ENCODE measurements at regions not wholly inside any gene's neighbourhood (a gene's known extent, or its start where the extent isn't known, plus 50 kb on each side); places are given as distances from the start of the nearest gene placed in this dataset.

DNA sequence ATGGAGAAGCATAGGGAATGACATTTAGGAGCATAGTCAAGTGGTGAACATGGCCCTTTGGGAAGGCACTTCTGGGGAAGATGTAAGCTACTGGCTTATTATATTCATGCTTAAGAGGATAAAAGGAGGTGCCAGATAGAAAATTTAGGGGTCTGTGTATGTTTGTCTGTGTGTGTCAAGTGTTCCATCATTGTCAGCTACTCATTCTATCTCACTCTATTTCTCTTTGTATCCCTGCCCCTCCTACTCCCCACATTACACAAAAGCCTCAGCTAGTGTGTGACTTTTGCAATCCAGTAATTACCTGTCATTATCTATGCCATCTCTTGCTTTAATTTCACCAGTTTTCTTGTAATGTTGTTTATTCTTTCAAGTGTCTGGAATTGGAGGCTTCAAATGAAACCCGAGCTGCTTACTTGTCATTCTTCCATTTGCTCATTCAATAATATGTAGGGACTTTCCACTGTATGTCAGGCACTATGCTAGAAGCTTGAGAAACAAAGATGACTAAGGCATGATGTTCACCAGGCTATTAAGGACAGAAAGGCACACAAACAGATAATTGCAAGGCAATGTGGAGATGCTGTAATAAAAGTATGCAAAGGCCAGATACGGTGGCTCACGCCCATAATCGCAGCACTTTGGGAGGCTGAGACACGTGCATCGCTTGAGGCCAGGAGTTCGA, 229.8 kb upstream of the TEX13C start:
- H3K9me3 ChIP-seq (ENCODE audit: severe bottlenecking) = no peaks in the 10 kb centered on the region
- no peaks in the 10 kb centered on the region for H3K27me3 ChIP-seq (ENCODE audit: insufficient read depth, poor library complexity, severe bottlenecking)
- no peak for TF ChIP-seq CTCF (IDR thresholded peaks at IDR 0.05; ENCODE audit: poor library complexity, severe bottlenecking)
- H3K36me3 ChIP-seq (ENCODE audit: low read depth) = no peaks in the 10 kb centered on the region
- no peak for ATAC-seq (ENCODE audit: low read depth)
- no peak for DNase-seq (ENCODE audit: low spot score)
- no peaks in the 10 kb centered on the region for H3K4me1 ChIP-seq (ENCODE audit: insufficient read depth, poor library complexity, severe bottlenecking)
- no peak overlapping the region for H3K4me3 ChIP-seq (ENCODE audit: severe bottlenecking)
- no peak overlapping the region for H3K27ac ChIP-seq (ENCODE audit: poor library complexity, severe bottlenecking)

DNA sequence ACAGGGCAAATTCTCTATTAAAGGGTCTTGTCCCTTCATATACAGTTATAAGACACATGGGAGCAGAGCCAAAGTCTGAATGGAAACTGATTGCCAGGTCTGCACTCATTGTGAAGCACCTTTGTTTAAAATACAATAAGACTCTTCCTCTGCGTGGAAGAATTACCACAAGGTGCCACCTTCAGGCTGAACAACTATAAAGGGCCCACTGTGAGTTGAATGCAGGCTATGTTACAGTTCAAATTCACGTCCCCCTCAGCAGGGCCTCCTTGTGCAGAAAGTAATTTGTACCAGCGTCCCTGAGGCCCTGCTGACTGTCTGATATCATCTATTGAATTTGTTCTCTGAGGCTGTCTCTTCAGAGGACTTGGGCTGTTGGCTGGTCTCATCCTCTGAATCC, 225.8 kb upstream of the TEX13C start:
- Histone ChIP-seq H3K36me3 (ENCODE audit: low read depth) (no peaks in the 10 kb centered on the region), H3K27me3 (ENCODE audit: insufficient read depth, poor library complexity, severe bottlenecking) (no peaks in the 10 kb centered on the region), H3K4me3 (ENCODE audit: severe bottlenecking) (no peak overlapping the region), H3K9me3 (ENCODE audit: severe bottlenecking) (no peaks in the 10 kb centered on the region), H3K27ac (ENCODE audit: poor library complexity, severe bottlenecking) (no peak overlapping the region), H3K4me1 (ENCODE audit: insufficient read depth, poor library complexity, severe bottlenecking) (no peaks in the 10 kb centered on the region)
- DNase-seq (ENCODE audit: low spot score) (no peak), ATAC-seq (ENCODE audit: low read depth) (no peak)
- TF ChIP-seq CTCF (IDR thresholded peaks at IDR 0.05; ENCODE audit: poor library complexity, severe bottlenecking) = no peak

DNA sequence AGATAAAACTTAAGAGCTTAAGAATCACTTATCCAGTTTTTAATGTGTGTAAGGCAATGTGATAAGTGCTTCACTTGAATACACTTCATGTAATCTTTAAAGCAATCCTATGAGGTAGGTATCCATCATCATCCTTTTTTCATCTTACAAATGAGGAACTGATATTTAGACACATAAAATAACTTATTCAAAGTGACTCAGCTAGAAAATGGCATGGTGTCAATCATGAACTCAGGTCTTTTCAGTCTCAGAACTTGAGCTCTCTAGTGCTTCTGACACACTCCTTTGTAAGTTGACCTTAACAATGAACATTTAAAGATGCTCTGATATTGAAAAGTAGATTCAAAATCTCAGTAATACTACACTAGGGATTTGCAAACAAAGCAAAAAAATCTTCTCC, 224.8 kb upstream of the TEX13C start:
- ATAC-seq (ENCODE audit: low read depth) (no peak), DNase-seq (ENCODE audit: low spot score) (no peak)
- Histone ChIP-seq H3K27ac (ENCODE audit: poor library complexity, severe bottlenecking) (no peak overlapping the region), H3K36me3 (ENCODE audit: low read depth) (no peaks in the 10 kb centered on the region), H3K9me3 (ENCODE audit: severe bottlenecking) (no peaks in the 10 kb centered on the region), H3K27me3 (ENCODE audit: insufficient read depth, poor library complexity, severe bottlenecking) (no peaks in the 10 kb centered on the region), H3K4me1 (ENCODE audit: insufficient read depth, poor library complexity, severe bottlenecking) (no peaks in the 10 kb centered on the region), H3K4me3 (ENCODE audit: severe bottlenecking) (no peak overlapping the region)
- TF ChIP-seq CTCF (IDR thresholded peaks at IDR 0.05; ENCODE audit: poor library complexity, severe bottlenecking) = no peak

DNA sequence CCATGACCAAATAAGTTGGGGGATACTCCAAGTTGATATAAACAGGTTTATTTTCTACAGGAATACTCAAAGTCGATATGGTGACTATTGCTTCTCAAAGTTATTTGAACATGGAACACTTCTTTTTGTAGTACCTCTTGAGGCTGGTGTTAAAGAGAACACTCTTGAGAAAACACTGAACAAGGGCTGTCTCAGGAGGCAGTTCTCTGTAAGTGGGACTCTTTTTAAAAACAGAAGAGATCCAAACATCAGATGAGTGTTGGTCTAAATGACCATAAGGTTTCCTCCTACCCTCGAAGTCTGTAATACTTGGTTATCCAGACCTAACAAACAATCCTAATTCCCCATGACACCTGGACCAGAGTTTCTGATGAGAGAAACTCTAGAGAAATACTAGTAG, 223.2 kb upstream of the TEX13C start:
- Histone ChIP-seq H3K4me1 (ENCODE audit: insufficient read depth, poor library complexity, severe bottlenecking) (no peaks in the 10 kb centered on the region), H3K9me3 (ENCODE audit: severe bottlenecking) (no peaks in the 10 kb centered on the region), H3K4me3 (ENCODE audit: severe bottlenecking) (no peak overlapping the region), H3K27ac (ENCODE audit: poor library complexity, severe bottlenecking) (no peak overlapping the region), H3K27me3 (ENCODE audit: insufficient read depth, poor library complexity, severe bottlenecking) (no peaks in the 10 kb centered on the region), H3K36me3 (ENCODE audit: low read depth) (no peaks in the 10 kb centered on the region)
- DNase-seq (ENCODE audit: low spot score) (no peak), ATAC-seq (ENCODE audit: low read depth) (no peak)
- no peak for TF ChIP-seq CTCF (IDR thresholded peaks at IDR 0.05; ENCODE audit: poor library complexity, severe bottlenecking)

- no peak for ATAC-seq (ENCODE audit: low read depth)
Observed at GRCh38 chrX:125096870-125097269, 222.8 kb upstream of the TEX13C start.

More at GRCh38 chrX:125096870-125097269, 222.8 kb upstream of the TEX13C start:
- Histone ChIP-seq H3K4me1 (ENCODE audit: insufficient read depth, poor library complexity, severe bottlenecking) (no peaks in the 10 kb centered on the region), H3K27me3 (ENCODE audit: insufficient read depth, poor library complexity, severe bottlenecking) (no peaks in the 10 kb centered on the region), H3K9me3 (ENCODE audit: severe bottlenecking) (no peaks in the 10 kb centered on the region), H3K4me3 (ENCODE audit: severe bottlenecking) (no peak overlapping the region), H3K27ac (ENCODE audit: poor library complexity, severe bottlenecking) (no peak overlapping the region), H3K36me3 (ENCODE audit: low read depth) (no peaks in the 10 kb centered on the region)
- no peak for TF ChIP-seq CTCF (IDR thresholded peaks at IDR 0.05; ENCODE audit: poor library complexity, severe bottlenecking)
- DNase-seq (ENCODE audit: low spot score) = no peak
